DND-41 (cell line): ENCODE measurements at regions not wholly inside any gene's neighbourhood (a gene's known extent, or its start where the extent isn't known, plus 50 kb on each side); places are given as distances from the start of the nearest gene placed in this dataset.

Experiments used
- EZH2 ChIP-seq: IDR thresholded peaks from 3 replicates; pipeline ENCODE4 v1.6.1; 2012; ENCODE audit warnings: borderline replicate concordance, low read depth, mild to moderate bottlenecking, moderate library complexity, low read length, inconsistent platforms; ENCODE audit not compliant: severe bottlenecking
- TF ChIP-seq, protein P1 (sequence below): IDR thresholded peaks from 2 replicates; pipeline ENCODE4 v1.5.1; 2012; ENCODE audit warnings: borderline replicate concordance, low read length, moderate library complexity, mild to moderate bottlenecking; ENCODE audit not compliant: poor library complexity, severe bottlenecking; ENCODE audit errors: extremely low read depth

DNA sequence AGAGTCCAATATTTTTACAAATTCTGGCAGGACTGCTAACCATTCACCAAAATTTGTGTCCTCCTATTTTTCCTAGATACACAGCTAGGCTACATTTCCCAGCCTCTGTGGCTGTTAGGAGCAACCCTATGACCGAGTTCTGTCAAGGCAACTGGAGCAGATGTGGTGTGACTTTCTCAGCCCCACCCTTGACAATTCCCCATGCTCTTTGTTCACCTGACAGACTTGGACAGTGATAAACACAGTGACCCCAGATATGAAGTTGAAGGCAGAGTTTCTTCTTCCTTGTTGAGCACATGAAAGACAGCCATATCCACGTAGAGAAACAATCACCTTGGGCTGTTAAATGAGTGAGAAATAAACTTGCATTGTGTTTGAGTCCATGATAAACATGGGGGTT is 1162.1 kb downstream of the SORCS3 start:
- no peak for TF ChIP-seq EZH2
- TF ChIP-seq, protein P1, sequence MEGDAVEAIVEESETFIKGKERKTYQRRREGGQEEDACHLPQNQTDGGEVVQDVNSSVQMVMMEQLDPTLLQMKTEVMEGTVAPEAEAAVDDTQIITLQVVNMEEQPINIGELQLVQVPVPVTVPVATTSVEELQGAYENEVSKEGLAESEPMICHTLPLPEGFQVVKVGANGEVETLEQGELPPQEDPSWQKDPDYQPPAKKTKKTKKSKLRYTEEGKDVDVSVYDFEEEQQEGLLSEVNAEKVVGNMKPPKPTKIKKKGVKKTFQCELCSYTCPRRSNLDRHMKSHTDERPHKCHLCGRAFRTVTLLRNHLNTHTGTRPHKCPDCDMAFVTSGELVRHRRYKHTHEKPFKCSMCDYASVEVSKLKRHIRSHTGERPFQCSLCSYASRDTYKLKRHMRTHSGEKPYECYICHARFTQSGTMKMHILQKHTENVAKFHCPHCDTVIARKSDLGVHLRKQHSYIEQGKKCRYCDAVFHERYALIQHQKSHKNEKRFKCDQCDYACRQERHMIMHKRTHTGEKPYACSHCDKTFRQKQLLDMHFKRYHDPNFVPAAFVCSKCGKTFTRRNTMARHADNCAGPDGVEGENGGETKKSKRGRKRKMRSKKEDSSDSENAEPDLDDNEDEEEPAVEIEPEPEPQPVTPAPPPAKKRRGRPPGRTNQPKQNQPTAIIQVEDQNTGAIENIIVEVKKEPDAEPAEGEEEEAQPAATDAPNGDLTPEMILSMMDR: no peak
